GM12878 (cell line): ENCODE measurements at regions not wholly inside any gene's neighbourhood (a gene's known extent, or its start where the extent isn't known, plus 50 kb on each side); places are given as distances from the start of the nearest gene placed in this dataset.
A peak's percentile ranks its signal among the peaks of the same experiment; 100 is the strongest.

Experiments
- ATAC-seq: fragments of 200-7000 bp; cut with Tn5 transposase; 3 replicates; pipeline ENCODE4 v1.9.1; 2020; ENCODE audit warnings: mild to moderate bottlenecking, moderate library complexity
- BruUV-seq: library from RNA; stranded (reverse); fragments of 400-500 nt; replicated peaks from 2 replicates; lab custom pipeline; 2021; lab: Mats Ljungman, UMichigan
- CTCF ChIA-PET: fragments of 300-600 bp; sonication (Branson Sonifier 250); formaldehyde crosslinking; extraction: SDS; loops from one replicate; lab custom pipeline; 2021; ENCODE audit warnings: inconsistent platforms; lab: Yijun Ruan, JAX
- POLR2A ChIA-PET: fragments of 350-600 bp; formaldehyde crosslinking; extraction: SDS; loops from one replicate; lab custom pipeline; 2021; ENCODE audit warnings: inconsistent platforms; lab: Charles Lee
- RAD21 ChIA-PET: fragments of 300-600 bp; sonication (Branson Sonifier 250); formaldehyde crosslinking; loops from one replicate; lab custom pipeline; 2023; ENCODE audit warnings: antibody characterized with exemption; ENCODE audit not compliant: unreplicated experiment; lab: Charles Lee
- SMC1A ChIA-PET: fragments of 300-600 bp; sonication (Branson Sonifier 250); formaldehyde crosslinking; loops from one replicate; lab custom pipeline; 2023; ENCODE audit not compliant: unreplicated experiment, uncharacterized antibody; lab: Charles Lee
- DNase-seq: peaks from one replicate; pipeline ENCODE4 v3.0.0-alpha.2; 2011; ENCODE audit warnings: low read depth, low spot score
- FAIRE-seq: peaks from 3 replicates; lab custom pipeline; 2011; peaks lifted over from hg19 to GRCh38; lab: Jason Lieb, UNC
- H2AFZ ChIP-seq: 2 replicates; pipeline ENCODE4 v1.6.0; 2011; ENCODE audit warnings: low read depth, low read length, control low read depth; ENCODE audit not compliant: control insufficient read depth
- H3K27ac ChIP-seq: 2 replicates; pipeline ENCODE4 v1.5.1; 2011; ENCODE audit warnings: control low read depth; ENCODE audit not compliant: control insufficient read depth, insufficient read depth
- H3K27me3 ChIP-seq, 2 experiments: replicated peaks in 1 of 2; 2 replicates each; pipeline versions ENCODE4 v1.6.0 to v1.6.1; 2011; ENCODE audit warnings: low read length in 1 of 2; ENCODE audit not compliant: control insufficient read depth in 2 of 2, insufficient read depth in 2 of 2
- H3K36me3 ChIP-seq, 2 experiments: 2 replicates each; pipeline ENCODE4 v1.5.1; 2011; ENCODE audit warnings: low read length in 1 of 2; ENCODE audit not compliant: control insufficient read depth in 2 of 2, insufficient read depth in 2 of 2
- H3K4me1 ChIP-seq: 2 replicates; pipeline ENCODE4 v1.6.1; 2011; ENCODE audit warnings: mild to moderate bottlenecking, low read length, moderate library complexity, mixed read lengths; ENCODE audit not compliant: control insufficient read depth, insufficient read depth
- H3K4me2 ChIP-seq: 2 replicates; pipeline ENCODE4 v1.6.0; 2011; ENCODE audit warnings: control low read depth; ENCODE audit not compliant: control insufficient read depth, insufficient read depth
- H3K4me3 ChIP-seq: fragments of 200-600 bp; sonication (generic); 2 replicates; pipeline ENCODE4 v1.5.1; 2016
- H3K79me2 ChIP-seq: 2 replicates; pipeline ENCODE4 v1.6.0; 2011; ENCODE audit warnings: low read length; ENCODE audit not compliant: control insufficient read depth, insufficient read depth
- H3K9ac ChIP-seq: 2 replicates; pipeline ENCODE4 v1.8.0; 2011; ENCODE audit warnings: low read length, control low read depth, mixed read lengths; ENCODE audit not compliant: control insufficient read depth, insufficient read depth
- H3K9me3 ChIP-seq: replicated peaks from 3 replicates; pipeline ENCODE4 v1.5.1; 2011; ENCODE audit warnings: mild to moderate bottlenecking, low read length; ENCODE audit not compliant: control insufficient read depth, insufficient read depth
- H4K20me1 ChIP-seq: 2 replicates; pipeline ENCODE4 v1.6.0; 2011; ENCODE audit not compliant: control insufficient read depth, insufficient read depth
- ATF2 ChIP-seq: IDR thresholded peaks from 2 replicates; pipeline ENCODE4 v1.6.1; 2012; ENCODE audit warnings: low read length, inconsistent platforms
- EP300 ChIP-seq, 2 experiments: fragments of 150-350 bp in 1 of 2; IDR thresholded peaks; 2 replicates each; pipeline ENCODE4 v1.6.1; 2011 to 2012; ENCODE audit warnings: low read depth in 2 of 2, low read length in 2 of 2, borderline replicate concordance in 1 of 2, improper control_type of control experiment in 1 of 2, inconsistent platforms in 1 of 2; ENCODE audit not compliant: control insufficient read depth in 1 of 2
- FOXM1 ChIP-seq: IDR thresholded peaks from 2 replicates; pipeline ENCODE4 v1.6.1; 2012; ENCODE audit warnings: low read depth, mild to moderate bottlenecking, inconsistent platforms, low read length, moderate library complexity
- IKZF2 ChIP-seq, 2 experiments: fragments of 450-650 bp; IDR thresholded peaks; 2 replicates each; pipeline ENCODE4 v1.6.1; 2017; ENCODE audit warnings: mild to moderate bottlenecking in 2 of 2, moderate library complexity in 2 of 2
- KLF5 ChIP-seq: fragments of 450-650 bp; IDR thresholded peaks from 2 replicates; pipeline ENCODE4 v1.6.1; 2014; ENCODE audit warnings: mild to moderate bottlenecking; ENCODE audit not compliant: partially characterized antibody
- MEF2B ChIP-seq: fragments of 450-650 bp; IDR thresholded peaks from 2 replicates; pipeline ENCODE4 v1.6.1; 2018; ENCODE audit warnings: mild to moderate bottlenecking, moderate library complexity; ENCODE audit not compliant: partially characterized antibody, poor library complexity, severe bottlenecking
- NBN ChIP-seq: fragments of 450-650 bp; IDR thresholded peaks from 2 replicates; pipeline ENCODE4 v1.6.1; 2016
- NFYA ChIP-seq: IDR thresholded peaks from 2 replicates; pipeline ENCODE4 v1.6.1; 2011; ENCODE audit warnings: low read depth, mild to moderate bottlenecking, low read length, improper control_type of control experiment, borderline replicate concordance
- RUNX3 ChIP-seq: IDR thresholded peaks from 2 replicates; pipeline ENCODE4 v1.6.1; 2012; ENCODE audit warnings: low read length, inconsistent platforms
- SMARCA5 ChIP-seq: fragments of 450-650 bp; IDR thresholded peaks from 2 replicates; pipeline ENCODE4 v1.6.1; 2017; ENCODE audit warnings: mild to moderate bottlenecking
- SPI1 ChIP-seq: IDR thresholded peaks from 2 replicates; pipeline ENCODE4 v1.6.1; 2011; ENCODE audit warnings: low read depth, mild to moderate bottlenecking, low read length, moderate library complexity, borderline replicate concordance; ENCODE audit not compliant: insufficient read depth
- ZBED1 ChIP-seq: IDR thresholded peaks from 2 replicates; pipeline ENCODE4 v1.6.1; 2016; ENCODE audit warnings: borderline replicate concordance
- ZNF24 ChIP-seq: fragments of 450-650 bp; IDR thresholded peaks from 2 replicates; pipeline ENCODE4 v1.6.1; 2017; ENCODE audit warnings: antibody characterized with exemption, mild to moderate bottlenecking
- ZNF622 ChIP-seq: fragments of 450-650 bp; IDR thresholded peaks from 2 replicates; pipeline ENCODE4 v1.6.1; 2017; ENCODE audit warnings: mild to moderate bottlenecking, inconsistent platforms
- WGBS: methylation state at CpG from one replicate; pipeline ENCODE4 v1.1.6; 2016; ENCODE audit warnings: low lambda C conversion rate; ENCODE audit not compliant: insufficient replicate concordance, insufficient coverage; ENCODE audit errors: missing lambda C conversion rate; 5-methylcytosine and 5-hydroxymethylcytosine counted together
- in situ Hi-C: fragments of 300-500 bp; cut with MboI; formaldehyde crosslinking; loops from 9 replicates; pipeline ENCODE4 v1.14.3; 2018; ENCODE audit warnings: mixed read lengths
- intact Hi-C: fragments of 100-400 bp; cut with micrococcal nuclease; formaldehyde crosslinking; loops from one replicate; pipeline ENCODE4 v1.14.2; 2022; ENCODE audit not compliant: unreplicated experiment

GRCh38 chr13:79191501-79191900 lies 214.6 kb downstream of the RBM26 start:
- intact Hi-C loops: loop anchor here (5.0 kb wide), 3 partner anchors 36 to 196 kb away; no protein-coding TSS in a partner anchor
- POLR2A ChIA-PET: interaction anchor here (0.6 to 0.9 kb wide), 2 partner anchors 38 to 62 kb away, joined by 3 read pairs; no protein-coding TSS in a partner anchor

GRCh38 chr13:79190932-79191331 lies 215.1 kb downstream of the RBM26 start:
- ChIA-PET RAD21 (interaction anchor here (1.1 to 1.3 kb wide), 3 partner anchors 12 to 197 kb away, joined by 3 to 4 read pairs (median 3); no protein-coding TSS in a partner anchor), SMC1A (interaction anchor here (1.5 to 1.6 kb wide), 2 partner anchors 38 to 192 kb away, joined by 3 to 4 read pairs; no protein-coding TSS in a partner anchor), CTCF (no interaction called here), POLR2A (no interaction called here)
- 2% methylated on average over 2 of the region's 2 CpGs for WGBS
- peak overlapping the region; percentile 71 for H3K27ac ChIP-seq
- peak overlapping the region; percentile 57 for H3K4me2 ChIP-seq
- H3K4me1 ChIP-seq: peaks cover 43% of the 10 kb centered on the region
- ATAC-seq (peak; percentile 57), DNase-seq (peak; percentile 56), FAIRE-seq (no peak)
- peak overlapping the region; percentile 72 for H2AFZ ChIP-seq
- no peak for TF ChIP-seq SMARCA5
- TF ChIP-seq SPI1: peak; percentile 51; the same call in 1 of the 2 replicates
- TF ChIP-seq ATF2: no peak
- TF ChIP-seq IKZF2 (IDR thresholded peaks at IDR 0.05): 0 out of 4 replicates have a peak, but pooled peaks of 1 of the 2 experiments have one; percentile 30
- TF ChIP-seq EP300 (IDR thresholded peaks at IDR 0.05; ENCODE audit: borderline replicate concordance in 1 of 2, control insufficient read depth in 1 of 2, low read depth in 2 of 2, low read length in 2 of 2): peak in 1 of 2 experiments; percentile 25; a peak in 1 of 4 replicates
- TF ChIP-seq ZNF622: no peak
- peak; percentile 68 for TF ChIP-seq MEF2B
- peak; percentile 58; the same call in 1 of the 2 replicates for TF ChIP-seq ZNF24
- H4K20me1 ChIP-seq: no peaks in the 10 kb centered on the region
- intact Hi-C loops: loop anchor here (5.0 kb wide), 3 partner anchors 36 to 196 kb away; no protein-coding TSS in a partner anchor
- H3K4me3 ChIP-seq: no peak overlapping the region
- no peak overlapping the region for H3K9ac ChIP-seq
- no TSS peak for BruUV-seq
- no peaks in the 10 kb centered on the region for H3K79me2 ChIP-seq
- no peaks in the 10 kb centered on the region for H3K36me3 ChIP-seq
- no peaks in the 10 kb centered on the region for H3K27me3 ChIP-seq
- no peaks in the 10 kb centered on the region; the same call in 1 of the 3 replicates for H3K9me3 ChIP-seq
- in situ Hi-C loops: no loop called here

More at GRCh38 chr13:79191501-79191900, 214.6 kb downstream of the RBM26 start:
- Histone ChIP-seq H3K36me3 (no peaks in the 10 kb centered on the region), H3K4me2 (peak overlapping the region; percentile 57; the same call in 1 of the 2 replicates), H3K9ac (no peak overlapping the region), H3K4me3 (no peak overlapping the region), H4K20me1 (no peaks in the 10 kb centered on the region), H3K27me3 (no peaks in the 10 kb centered on the region), H3K4me1 (peaks cover 43% of the 10 kb centered on the region), H3K27ac (peak overlapping the region; percentile 71), H2AFZ (peak overlapping the region; percentile 72), H3K79me2 (no peaks in the 10 kb centered on the region), H3K9me3 (peaks cover 2% of the 10 kb centered on the region; the same call in 2 of the 3 replicates)
- ChIA-PET CTCF (interaction anchor here (1.1 kb wide), 1 partner anchor 107 kb away, joined by 3 read pairs; no protein-coding TSS in a partner anchor), RAD21 (interaction anchor here (0.8 to 1.3 kb wide), 6 partner anchors 11 to 198 kb away, joined by 3 to 5 read pairs (median 4); no protein-coding TSS in a partner anchor), SMC1A (interaction anchor here (0.7 to 1.6 kb wide), 9 partner anchors 9 to 194 kb away, joined by 3 to 4 read pairs (median 3); no protein-coding TSS in a partner anchor)
- ATAC-seq (no peak), FAIRE-seq (no peak), DNase-seq (no peak)
- in situ Hi-C loops: no loop called here
- no TSS peak for BruUV-seq
- TF ChIP-seq ZBED1 (no peak), NFYA (no peak), KLF5 (no peak), FOXM1 (no peak), RUNX3 (no peak), NBN (no peak)
